Activated T-helper 2 cell treated with anti-CD3 and anti-CD28 coated beads, Interferon-gamma antibody, Interleukin-2, Interleukin-4, amounts not matched to agents 10 μg/mL and 5 μg/mL and 100 μg/mL, durations not matched to agents 14 hours and 24 hours and 36 hours (primary cell): ENCODE measurements at regions not wholly inside any gene's neighbourhood (a gene's known extent, or its start where the extent isn't known, plus 50 kb on each side); places are given as distances from the start of the nearest gene placed in this dataset.

Experiments used
- DNase-seq: peaks from one replicate; pipeline ENCODE4 v3.0.0; 2021; ENCODE audit warnings: low spot score
- H3K27ac Mint-ChIP-seq: one replicate; pipeline ENCODE4 v1.8.0; 2021; ENCODE audit warnings: mixed read lengths
- H3K27me3 Mint-ChIP-seq: one replicate; pipeline ENCODE4 v1.8.0; 2021; ENCODE audit warnings: low read depth, mixed read lengths
- H3K36me3 Mint-ChIP-seq: one replicate; pipeline ENCODE4 v1.8.0; 2021; ENCODE audit warnings: low read depth, mixed read lengths
- H3K4me1 Mint-ChIP-seq: one replicate; pipeline ENCODE4 v1.8.0; 2021; ENCODE audit warnings: low read depth, mixed read lengths
- H3K4me3 Mint-ChIP-seq: one replicate; pipeline ENCODE4 v1.8.0; 2021; ENCODE audit warnings: low read depth, mild to moderate bottlenecking, moderate library complexity, mixed read lengths
- H3K9me3 Mint-ChIP-seq: one replicate; pipeline ENCODE4 v1.8.0; 2021; ENCODE audit warnings: mixed read lengths
- intact Hi-C: fragments of 100-400 bp; cut with micrococcal nuclease; formaldehyde crosslinking; loops from one replicate; pipeline ENCODE4 v1.15.1; 2023

- Mint-ChIP-seq H3K4me1 (no peaks in the 10 kb centered on the region), H3K36me3 (no peaks in the 10 kb centered on the region)
Measured at GRCh38 chr1:30040081-30041019, 683.0 kb downstream of the MATN1 start.

GRCh38 chr1:30039354-30040080 lies 683.9 kb downstream of the MATN1 start:
- no peaks in the 10 kb centered on the region for H3K9me3 Mint-ChIP-seq
- no peaks in the 10 kb centered on the region for H3K4me1 Mint-ChIP-seq
- no peaks in the 10 kb centered on the region for H3K27me3 Mint-ChIP-seq
- no peaks in the 10 kb centered on the region for H3K36me3 Mint-ChIP-seq
- no peak for DNase-seq
- no peak overlapping the region for H3K27ac Mint-ChIP-seq
- intact Hi-C loops, result no loop called here
- H3K4me3 Mint-ChIP-seq, result no peak overlapping the region

More at GRCh38 chr1:30040081-30041019, 683.0 kb downstream of the MATN1 start:
- DNase-seq, result no peak
- Mint-ChIP-seq H3K9me3 (no peaks in the 10 kb centered on the region), H3K4me3 (no peak overlapping the region), H3K27ac (no peak overlapping the region), H3K27me3 (no peaks in the 10 kb centered on the region)
- intact Hi-C loops, result no loop called here

GRCh38 chr1:30038134-30039025 lies 685.0 kb downstream of the MATN1 start:
- H3K27ac Mint-ChIP-seq, result no peak overlapping the region
- DNase-seq, result no peak
- no peaks in the 10 kb centered on the region for H3K4me1 Mint-ChIP-seq
- no peaks in the 10 kb centered on the region for H3K27me3 Mint-ChIP-seq
- no peak overlapping the region for H3K4me3 Mint-ChIP-seq
- intact Hi-C loops, result no loop called here
- no peaks in the 10 kb centered on the region for H3K9me3 Mint-ChIP-seq
- H3K36me3 Mint-ChIP-seq, result no peaks in the 10 kb centered on the region

GRCh38 chr1:30037251-30038118 lies 685.9 kb downstream of the MATN1 start:
- no peak for DNase-seq
- H3K9me3 Mint-ChIP-seq, result no peaks in the 10 kb centered on the region
- H3K27ac Mint-ChIP-seq, result no peak overlapping the region
- intact Hi-C loops, result no loop called here
- no peak overlapping the region for H3K4me3 Mint-ChIP-seq
- H3K27me3 Mint-ChIP-seq, result no peaks in the 10 kb centered on the region
- H3K4me1 Mint-ChIP-seq, result no peaks in the 10 kb centered on the region
- no peaks in the 10 kb centered on the region for H3K36me3 Mint-ChIP-seq

- no peak overlapping the region for H3K27ac Mint-ChIP-seq
- no peak overlapping the region for H3K4me3 Mint-ChIP-seq
- DNase-seq, result no peak
- H3K27me3 Mint-ChIP-seq, result no peaks in the 10 kb centered on the region
- H3K9me3 Mint-ChIP-seq, result no peaks in the 10 kb centered on the region
- H3K36me3 Mint-ChIP-seq, result no peaks in the 10 kb centered on the region
- no peaks in the 10 kb centered on the region for H3K4me1 Mint-ChIP-seq
- intact Hi-C loops, result no loop called here
Measured at GRCh38 chr1:30036666-30037065, 686.7 kb downstream of the MATN1 start.

- no peak overlapping the region for H3K27ac Mint-ChIP-seq
- H3K27me3 Mint-ChIP-seq, result no peaks in the 10 kb centered on the region
- no peaks in the 10 kb centered on the region for H3K36me3 Mint-ChIP-seq
- no peak overlapping the region for H3K4me3 Mint-ChIP-seq
- intact Hi-C loops, result no loop called here
- H3K4me1 Mint-ChIP-seq, result no peaks in the 10 kb centered on the region
- no peaks in the 10 kb centered on the region for H3K9me3 Mint-ChIP-seq
- no peak for DNase-seq
Measured at GRCh38 chr1:30036229-30036547, 687.2 kb downstream of the MATN1 start.

GRCh38 chr1:30035522-30036228 lies 687.7 kb downstream of the MATN1 start:
- no peak overlapping the region for H3K27ac Mint-ChIP-seq
- intact Hi-C loops, result no loop called here
- no peaks in the 10 kb centered on the region for H3K9me3 Mint-ChIP-seq
- no peak for DNase-seq
- H3K27me3 Mint-ChIP-seq, result peaks cover 2% of the 10 kb centered on the region
- H3K36me3 Mint-ChIP-seq, result no peaks in the 10 kb centered on the region
- H3K4me1 Mint-ChIP-seq, result no peaks in the 10 kb centered on the region
- H3K4me3 Mint-ChIP-seq, result no peak overlapping the region

GRCh38 chr1:30034627-30035521 lies 688.5 kb downstream of the MATN1 start:
- no peaks in the 10 kb centered on the region for H3K4me1 Mint-ChIP-seq
- no peaks in the 10 kb centered on the region for H3K9me3 Mint-ChIP-seq
- no peak overlapping the region for H3K4me3 Mint-ChIP-seq
- H3K36me3 Mint-ChIP-seq, result no peaks in the 10 kb centered on the region
- no peak overlapping the region for H3K27ac Mint-ChIP-seq
- intact Hi-C loops, result no loop called here
- peaks cover 2% of the 10 kb centered on the region for H3K27me3 Mint-ChIP-seq
- DNase-seq, result no peak

GRCh38 chr1:30034105-30034626 lies 689.2 kb downstream of the MATN1 start:
- H3K4me3 Mint-ChIP-seq, result no peak overlapping the region
- no peaks in the 10 kb centered on the region for H3K36me3 Mint-ChIP-seq
- H3K27me3 Mint-ChIP-seq, result peaks cover 2% of the 10 kb centered on the region
- no peak overlapping the region for H3K27ac Mint-ChIP-seq
- intact Hi-C loops, result no loop called here
- H3K9me3 Mint-ChIP-seq, result no peaks in the 10 kb centered on the region
- no peak for DNase-seq
- H3K4me1 Mint-ChIP-seq, result no peaks in the 10 kb centered on the region

GRCh38 chr1:30033256-30034104 lies 689.9 kb downstream of the MATN1 start:
- Mint-ChIP-seq H3K36me3 (no peaks in the 10 kb centered on the region), H3K27me3 (peaks cover 2% of the 10 kb centered on the region), H3K27ac (no peak overlapping the region), H3K9me3 (no peaks in the 10 kb centered on the region), H3K4me3 (no peak overlapping the region), H3K4me1 (no peaks in the 10 kb centered on the region)
- intact Hi-C loops, result no loop called here
- no peak for DNase-seq
